GM23338 (cell line): ENCODE measurements at regions not wholly inside any gene's neighbourhood (a gene's known extent, or its start where the extent isn't known, plus 50 kb on each side); places are given as distances from the start of the nearest gene placed in this dataset.
A peak's percentile ranks its signal among the peaks of the same experiment; 100 is the strongest.
"Not testable (repeated sequence)": the region's sequence is repeated elsewhere in the genome, so short reads cannot be mapped to it uniquely, and the experiment has no call there.

Source experiments
- ATAC-seq: fragments of 200-7000 bp; cut with Tn5 transposase; 3 replicates; pipeline ENCODE4 v1.9.1; 2020
- DNase-seq: peaks from one replicate; pipeline ENCODE4 v3.0.0-alpha.2; 2015; ENCODE audit warnings: low spot score
- H2AFZ ChIP-seq: fragments of 200-600 bp; sonication (generic); 2 replicates; pipeline ENCODE4 v1.8.0; 2016; ENCODE audit warnings: antibody characterized with exemption, mild to moderate bottlenecking, moderate library complexity
- H3F3A ChIP-seq: fragments of 200-600 bp; sonication (generic); replicated peaks from 2 replicates; pipeline ENCODE4 v1.8.0; 2017; ENCODE audit warnings: antibody characterized with exemption, mixed run types, low read depth
- H3K27ac ChIP-seq: fragments of 200-600 bp; sonication (generic); 2 replicates; pipeline ENCODE4 v1.6.1; 2016; ENCODE audit warnings: low read depth
- H3K27me3 ChIP-seq: fragments of 200-600 bp; sonication (generic); 2 replicates; pipeline ENCODE4 v1.8.0; 2016; ENCODE audit warnings: mild to moderate bottlenecking, mixed run types, moderate library complexity; ENCODE audit not compliant: insufficient read depth
- H3K36me3 ChIP-seq: fragments of 200-600 bp; sonication (generic); 2 replicates; pipeline ENCODE4 v1.8.0; 2016; ENCODE audit warnings: mild to moderate bottlenecking; ENCODE audit not compliant: insufficient read depth
- H3K4me1 ChIP-seq: fragments of 200-600 bp; sonication (generic); 2 replicates; pipeline ENCODE4 v1.8.0; 2016; ENCODE audit warnings: mild to moderate bottlenecking, moderate library complexity; ENCODE audit not compliant: insufficient read depth
- H3K4me2 ChIP-seq: fragments of 200-600 bp; sonication (generic); 2 replicates; pipeline ENCODE4 v1.7.1; 2017; ENCODE audit warnings: mixed run types
- H3K4me3 ChIP-seq: fragments of 200-600 bp; sonication (generic); 2 replicates; pipeline ENCODE4 v1.6.1; 2016; ENCODE audit warnings: mixed run types
- H3K79me2 ChIP-seq: fragments of 200-600 bp; sonication (generic); replicated peaks from 2 replicates; pipeline ENCODE4 v1.8.0; 2017; ENCODE audit warnings: mild to moderate bottlenecking; ENCODE audit not compliant: insufficient read depth
- H3K9me2 ChIP-seq: fragments of 200-600 bp; sonication (generic); 2 replicates; pipeline ENCODE4 v1.8.0; 2017; ENCODE audit not compliant: insufficient read depth
- H4K20me1 ChIP-seq: fragments of 200-600 bp; sonication (generic); replicated peaks from 2 replicates; pipeline ENCODE4 v1.8.0; 2017; ENCODE audit warnings: mild to moderate bottlenecking; ENCODE audit not compliant: insufficient read depth
- H3K27ac Mint-ChIP-seq: 2 replicates; pipeline ENCODE4 v1.8.0; 2020; ENCODE audit warnings: inconsistent platforms, mild to moderate bottlenecking, moderate library complexity, mixed read lengths
- H3K27me3 Mint-ChIP-seq: 3 replicates; pipeline ENCODE4 v1.8.0; 2022; ENCODE audit warnings: low read depth, mild to moderate bottlenecking, moderate library complexity, mixed read lengths, inconsistent platforms; ENCODE audit not compliant: insufficient read depth, poor library complexity
- H3K36me3 Mint-ChIP-seq: 3 replicates; pipeline ENCODE4 v1.8.0; 2021; ENCODE audit warnings: low read depth, mild to moderate bottlenecking, inconsistent platforms, moderate library complexity, mixed read lengths
- H3K4me1 Mint-ChIP-seq: 3 replicates; pipeline ENCODE4 v1.8.0; 2020; ENCODE audit warnings: mild to moderate bottlenecking, inconsistent platforms, mixed read lengths
- H3K4me3 Mint-ChIP-seq: 3 replicates; pipeline ENCODE4 v1.8.0; 2021; ENCODE audit warnings: moderate library complexity, mild to moderate bottlenecking, inconsistent platforms, mixed read lengths
- H3K9me3 Mint-ChIP-seq: 3 replicates; pipeline ENCODE4 v1.8.0; 2020; ENCODE audit warnings: moderate library complexity, mild to moderate bottlenecking, inconsistent platforms, mixed read lengths

DNA sequence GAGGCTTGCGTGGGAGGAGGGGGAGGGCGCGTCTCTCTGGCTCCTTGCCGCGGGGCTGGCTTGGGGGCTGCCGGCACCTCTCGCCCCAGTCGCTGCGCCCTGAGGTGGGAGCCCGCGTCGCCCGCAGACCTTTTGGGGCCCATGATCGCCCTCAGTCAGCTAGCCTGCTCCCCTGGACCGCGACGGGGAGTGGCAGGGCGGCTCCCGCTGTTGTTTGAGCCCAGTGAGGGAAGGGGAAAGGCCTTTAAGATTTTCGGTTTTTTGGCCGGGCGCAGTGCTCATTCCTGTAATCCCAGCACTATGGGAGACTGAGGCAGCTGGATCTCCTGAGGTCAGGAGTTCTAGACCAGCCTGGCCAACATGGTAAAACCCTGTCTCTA lies 62.4 kb upstream of the GOLGA6L4 start:
- not testable (repeated sequence) for H4K20me1 ChIP-seq, H3K4me2 ChIP-seq, H3K4me1 Mint-ChIP-seq, ATAC-seq, H2AFZ ChIP-seq, H3K9me2 ChIP-seq, DNase-seq, H3K79me2 ChIP-seq, H3K36me3 ChIP-seq, H3K27me3 Mint-ChIP-seq, H3K9me3 Mint-ChIP-seq, H3K27ac ChIP-seq, H3K27me3 ChIP-seq, H3K4me1 ChIP-seq, H3F3A ChIP-seq, H3K4me3 Mint-ChIP-seq, H3K27ac Mint-ChIP-seq, H3K36me3 Mint-ChIP-seq
- H3K4me3 ChIP-seq: 0 out of 2 replicates have a peak overlapping the region, but pooled peaks have one; percentile 40
